Stomach (tissue), 4 donors: ENCODE measurements at regions not wholly inside any gene's neighbourhood (a gene's known extent, or its start where the extent isn't known, plus 50 kb on each side); places are given as distances from the start of the nearest gene placed in this dataset.

ENCODE experiments used
- CTCF ChIP-seq, 7 experiments: fragments of 450-650 bp in 4 of 7; fragments of 200-600 bp in 3 of 7; sonication (generic) in 3 of 7; IDR thresholded peaks; one replicate each; pipeline ENCODE4 v1.5.1; 2016 to 2019; ENCODE audit warnings: antibody characterized with exemption in 7 of 7, control low read depth in 2 of 7, mild to moderate bottlenecking in 1 of 7
- POLR2A ChIP-seq, 4 donors: fragments of 450-650 bp; IDR thresholded peaks; one replicate each; pipeline ENCODE4 v1.6.1; 2016; ENCODE audit warnings: antibody characterized with exemption in 4 of 4, control low read depth in 2 of 4, mild to moderate bottlenecking in 1 of 4, moderate library complexity in 1 of 4
- POLR2AphosphoS5 ChIP-seq, 3 donors: sonication (generic); formaldehyde crosslinking; IDR thresholded peaks; one replicate each; pipeline ENCODE4 v1.6.1; 2016; ENCODE audit warnings: antibody characterized with exemption in 3 of 3

GRCh38 chr1:90204780-90205179, 209.9 kb downstream of the ZNF326 start:
- TF ChIP-seq POLR2AphosphoS5 (IDR thresholded peaks at IDR 0.05) (no peak), POLR2A (IDR thresholded peaks at IDR 0.05) (no peak), CTCF (IDR thresholded peaks at IDR 0.05) (no peak)
